Neural crest cell (in vitro differentiated cells): ENCODE measurements at regions not wholly inside any gene's neighbourhood (a gene's known extent, or its start where the extent isn't known, plus 50 kb on each side); places are given as distances from the start of the nearest gene placed in this dataset.

ENCODE experiments used
- DNase-seq: peaks from one replicate; pipeline ENCODE4 v3.0.0; 2021; ENCODE audit warnings: low read depth, mixed read lengths, low spot score
- H3K27ac Mint-ChIP-seq: one replicate; pipeline ENCODE4 v1.8.0; 2021; ENCODE audit warnings: mild to moderate bottlenecking, mixed read lengths; ENCODE audit not compliant: unreplicated experiment
- H3K27me3 Mint-ChIP-seq: 2 replicates; pipeline ENCODE4 v1.8.0; 2021; ENCODE audit warnings: low read depth, mild to moderate bottlenecking, mixed read lengths
- H3K36me3 Mint-ChIP-seq: 2 replicates; pipeline ENCODE4 v1.8.0; 2021; ENCODE audit warnings: low read depth, mild to moderate bottlenecking, mixed read lengths
- H3K4me1 Mint-ChIP-seq: 2 replicates; pipeline ENCODE4 v1.8.0; 2021; ENCODE audit warnings: mixed read lengths
- H3K4me3 Mint-ChIP-seq: one replicate; pipeline ENCODE4 v1.8.0; 2021; ENCODE audit warnings: mild to moderate bottlenecking, mixed read lengths
- H3K9me3 Mint-ChIP-seq: 2 replicates; pipeline ENCODE4 v1.8.0; 2021; ENCODE audit warnings: mixed read lengths
- CTCF ChIP-seq: fragments of 200-600 bp; sonication (generic); conservative IDR thresholded peaks from 2 replicates; pipeline ENCODE4 v1.5.0; 2021; ENCODE audit warnings: antibody characterized with exemption, mild to moderate bottlenecking

GRCh38 chr2:523698-524270 is 153.4 kb downstream of the TMEM18 start:
- Mint-ChIP-seq H3K9me3 (peaks cover 2% of the 10 kb centered on the region), H3K4me1 (no peaks in the 10 kb centered on the region), H3K27me3 (no peaks in the 10 kb centered on the region), H3K4me3 (no peak overlapping the region), H3K36me3 (no peaks in the 10 kb centered on the region), H3K27ac (no peak overlapping the region)
- no peak for DNase-seq
- TF ChIP-seq CTCF = no peak

- Mint-ChIP-seq H3K9me3 (peaks cover 2% of the 10 kb centered on the region), H3K27me3 (no peaks in the 10 kb centered on the region), H3K4me3 (no peak overlapping the region), H3K36me3 (no peaks in the 10 kb centered on the region), H3K4me1 (no peaks in the 10 kb centered on the region), H3K27ac (no peak overlapping the region)
- DNase-seq = no peak
- no peak for TF ChIP-seq CTCF
Observed at GRCh38 chr2:522776-523175, 154.4 kb downstream of the TMEM18 start.

GRCh38 chr2:521853-522530 is 155.2 kb downstream of the TMEM18 start:
- Mint-ChIP-seq H3K27ac (no peak overlapping the region), H3K9me3 (peaks cover 2% of the 10 kb centered on the region), H3K27me3 (no peaks in the 10 kb centered on the region), H3K4me1 (peaks cover 1% of the 10 kb centered on the region), H3K36me3 (no peaks in the 10 kb centered on the region), H3K4me3 (no peak overlapping the region)
- DNase-seq = no peak
- no peak for TF ChIP-seq CTCF

- peaks cover 2% of the 10 kb centered on the region for H3K9me3 Mint-ChIP-seq
- H3K4me1 Mint-ChIP-seq = peaks cover 4% of the 10 kb centered on the region
- no peak overlapping the region for H3K4me3 Mint-ChIP-seq
- no peak overlapping the region for H3K27ac Mint-ChIP-seq
- TF ChIP-seq CTCF = no peak
- no peaks in the 10 kb centered on the region for H3K27me3 Mint-ChIP-seq
- DNase-seq = no peak
- no peaks in the 10 kb centered on the region for H3K36me3 Mint-ChIP-seq
Observed at GRCh38 chr2:520663-521340, 156.4 kb downstream of the TMEM18 start.

GRCh38 chr2:516944-517343 is 160.3 kb downstream of the TMEM18 start:
- TF ChIP-seq CTCF = no peak
- DNase-seq = no peak
- no peak overlapping the region for H3K27ac Mint-ChIP-seq
- H3K4me3 Mint-ChIP-seq = no peak overlapping the region
- H3K4me1 Mint-ChIP-seq = peaks cover 18% of the 10 kb centered on the region
- H3K27me3 Mint-ChIP-seq = no peaks in the 10 kb centered on the region
- H3K36me3 Mint-ChIP-seq = no peaks in the 10 kb centered on the region
- H3K9me3 Mint-ChIP-seq = peaks cover 2% of the 10 kb centered on the region
